GM10266 (cell line): ENCODE measurements at regions not wholly inside any gene's neighbourhood (a gene's known extent, or its start where the extent isn't known, plus 50 kb on each side); places are given as distances from the start of the nearest gene placed in this dataset.

ENCODE experiments used
- DNase-seq: peaks from one replicate; pipeline ENCODE4 v3.0.0; 2012; ENCODE audit errors: extremely low spot score
- TF ChIP-seq, protein P1 (sequence below): IDR thresholded peaks from 2 replicates; pipeline ENCODE4 v1.5.1; 2012; ENCODE audit warnings: mild to moderate bottlenecking, low read depth; ENCODE audit not compliant: control insufficient read depth, insufficient read depth; ENCODE audit errors: missing control alignments

DNA sequence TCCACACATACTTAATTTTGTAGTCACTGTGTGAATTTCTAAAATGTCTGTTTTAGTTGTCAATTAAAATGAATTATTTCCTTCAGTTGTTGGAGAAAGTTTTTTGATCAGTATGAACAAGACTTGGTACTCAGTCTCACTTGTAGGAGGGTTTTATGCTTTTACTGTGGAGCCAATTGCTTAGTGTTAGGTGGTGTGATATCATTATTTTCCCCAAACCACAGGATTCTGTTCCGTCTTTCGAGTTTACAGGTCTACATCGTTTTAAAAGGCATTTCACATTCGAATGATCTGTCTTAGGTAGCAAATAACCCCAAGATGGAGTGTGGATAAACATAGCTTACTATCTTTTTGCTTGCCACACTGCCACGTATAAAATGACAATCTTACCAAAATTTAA lies 803.1 kb downstream of the SATB2 start:
- DNase-seq, result no peak
- TF ChIP-seq, protein P1, sequence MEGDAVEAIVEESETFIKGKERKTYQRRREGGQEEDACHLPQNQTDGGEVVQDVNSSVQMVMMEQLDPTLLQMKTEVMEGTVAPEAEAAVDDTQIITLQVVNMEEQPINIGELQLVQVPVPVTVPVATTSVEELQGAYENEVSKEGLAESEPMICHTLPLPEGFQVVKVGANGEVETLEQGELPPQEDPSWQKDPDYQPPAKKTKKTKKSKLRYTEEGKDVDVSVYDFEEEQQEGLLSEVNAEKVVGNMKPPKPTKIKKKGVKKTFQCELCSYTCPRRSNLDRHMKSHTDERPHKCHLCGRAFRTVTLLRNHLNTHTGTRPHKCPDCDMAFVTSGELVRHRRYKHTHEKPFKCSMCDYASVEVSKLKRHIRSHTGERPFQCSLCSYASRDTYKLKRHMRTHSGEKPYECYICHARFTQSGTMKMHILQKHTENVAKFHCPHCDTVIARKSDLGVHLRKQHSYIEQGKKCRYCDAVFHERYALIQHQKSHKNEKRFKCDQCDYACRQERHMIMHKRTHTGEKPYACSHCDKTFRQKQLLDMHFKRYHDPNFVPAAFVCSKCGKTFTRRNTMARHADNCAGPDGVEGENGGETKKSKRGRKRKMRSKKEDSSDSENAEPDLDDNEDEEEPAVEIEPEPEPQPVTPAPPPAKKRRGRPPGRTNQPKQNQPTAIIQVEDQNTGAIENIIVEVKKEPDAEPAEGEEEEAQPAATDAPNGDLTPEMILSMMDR, result no peak

DNA sequence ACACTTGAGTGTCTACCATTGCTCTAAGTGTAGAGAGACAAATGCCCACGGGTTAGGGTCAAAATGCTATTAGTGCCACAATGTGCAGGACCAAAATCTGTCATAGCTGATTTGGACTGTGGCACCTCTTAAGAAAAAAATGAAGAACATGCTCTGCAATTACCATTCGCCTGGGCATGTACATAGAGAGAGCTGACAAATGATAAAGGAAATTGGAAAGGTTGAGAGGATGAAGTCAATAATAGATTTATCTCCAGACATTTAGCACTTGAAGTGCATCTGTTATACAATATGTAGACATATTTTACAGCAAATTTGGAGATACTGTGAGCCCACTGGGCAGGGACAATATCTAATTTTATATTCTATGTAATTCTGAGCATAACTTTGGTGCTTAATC lies 804.4 kb downstream of the SATB2 start:
- TF ChIP-seq, protein P1, result no peak
- DNase-seq, result no peak

DNA sequence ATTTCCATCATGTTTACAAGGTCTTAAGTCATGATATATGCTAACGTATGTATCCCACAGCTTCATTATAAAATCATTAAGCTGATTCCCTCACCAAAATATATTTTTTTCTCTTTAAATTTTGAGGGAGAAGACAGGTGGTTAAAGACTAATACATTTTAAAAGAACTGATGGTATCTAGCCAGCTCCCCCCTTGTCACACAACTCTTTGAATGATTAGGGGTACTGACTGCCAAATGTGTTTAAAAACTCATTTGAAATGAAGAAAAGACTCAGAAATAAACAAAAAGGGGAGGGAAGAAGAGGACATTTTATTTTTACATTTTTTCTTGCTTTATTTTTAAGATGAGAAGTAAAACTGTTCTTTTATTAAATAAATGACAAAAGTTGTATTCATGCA lies 805.3 kb downstream of the SATB2 start:
- no peak for DNase-seq

DNA sequence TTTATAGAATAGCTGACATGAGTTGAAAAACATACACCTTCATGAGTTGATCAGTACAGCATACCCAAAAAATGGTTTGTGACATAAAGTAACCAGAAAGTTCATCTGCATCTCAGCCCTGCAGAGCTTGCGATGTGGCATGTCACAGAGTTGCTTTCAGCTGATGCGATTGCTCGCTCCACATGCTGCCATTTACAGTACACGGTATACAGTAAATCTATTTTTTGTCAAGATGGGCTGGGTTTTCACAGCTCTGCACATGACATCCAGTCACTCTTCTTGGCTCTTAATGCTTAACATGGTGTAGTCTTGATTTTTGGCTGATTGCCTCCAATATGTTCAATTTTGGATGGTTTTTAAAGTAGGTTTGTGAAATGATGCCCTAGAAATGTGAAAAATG lies 811.9 kb downstream of the SATB2 start:
- no peak for DNase-seq
- TF ChIP-seq, protein P1, result no peak

More for the DNA sequence above, 805.3 kb downstream of the SATB2 start:
- TF ChIP-seq, protein P1, result no peak

DNA sequence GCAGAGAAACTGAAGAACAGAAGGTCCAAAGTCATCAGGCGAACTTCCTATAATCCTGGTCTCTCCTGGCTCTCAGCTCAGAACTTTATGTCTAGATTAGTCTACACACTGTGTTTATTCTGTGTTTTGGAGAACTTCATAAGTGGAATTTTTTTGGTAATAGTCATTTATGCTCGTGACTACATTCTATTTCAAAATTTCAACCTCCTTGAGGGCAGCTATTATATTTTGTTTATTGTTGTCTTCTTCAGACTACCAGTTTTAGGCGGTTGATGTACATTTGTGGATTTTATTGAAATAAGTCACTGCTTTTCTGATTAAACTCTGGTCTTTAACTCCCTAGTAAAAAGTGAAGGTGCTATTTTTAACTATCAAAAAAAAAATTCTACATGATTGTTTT lies 816.6 kb downstream of the SATB2 start:
- TF ChIP-seq, protein P1, result no peak
- DNase-seq, result no peak

DNA sequence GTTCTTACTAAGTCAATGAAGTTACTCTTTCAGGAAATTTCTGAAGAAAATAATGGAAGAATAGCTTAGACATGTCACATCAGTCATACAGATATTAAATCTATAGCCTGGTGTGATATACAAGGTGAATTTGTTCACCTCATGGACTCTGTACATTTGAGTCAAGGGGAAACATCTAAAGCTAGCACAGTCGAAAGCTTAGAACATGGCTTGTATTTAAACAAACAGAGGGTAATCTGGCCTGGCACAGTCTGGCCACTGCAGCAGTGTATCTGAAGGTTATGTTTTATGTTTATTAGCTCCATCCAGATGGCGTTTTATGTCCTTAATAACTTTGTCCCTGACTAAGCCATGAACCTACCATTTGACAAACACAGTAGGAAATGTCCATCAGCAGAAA lies 817.3 kb downstream of the SATB2 start:
- DNase-seq, result no peak
- TF ChIP-seq, protein P1, result no peak

DNA sequence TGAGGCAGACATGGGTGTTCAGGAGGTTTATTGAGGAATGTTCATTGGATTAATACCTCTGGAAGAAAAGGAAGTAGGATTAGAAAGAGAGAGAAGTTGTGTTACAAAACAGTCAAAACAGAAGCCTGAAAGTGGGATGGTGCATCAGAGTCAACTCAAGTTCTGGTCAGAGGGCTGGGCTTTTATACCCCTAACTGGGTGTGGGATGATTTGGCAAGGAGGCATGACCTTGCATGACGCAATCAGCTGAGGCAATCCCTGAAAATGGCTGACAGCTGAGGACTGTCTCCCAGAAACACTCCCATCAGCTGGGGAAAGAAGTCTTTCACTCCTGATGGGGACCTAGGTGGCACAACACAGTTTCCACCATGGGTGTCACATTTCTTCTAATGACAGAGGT lies 818.2 kb downstream of the SATB2 start:
- DNase-seq, result no peak
- TF ChIP-seq, protein P1, result no peak
